ENCODE measurements at regions not wholly inside any gene's neighbourhood (a gene's known extent, or its start where the extent isn't known, plus 50 kb on each side); places are given as distances from the start of the nearest gene placed in this dataset.

DNA sequence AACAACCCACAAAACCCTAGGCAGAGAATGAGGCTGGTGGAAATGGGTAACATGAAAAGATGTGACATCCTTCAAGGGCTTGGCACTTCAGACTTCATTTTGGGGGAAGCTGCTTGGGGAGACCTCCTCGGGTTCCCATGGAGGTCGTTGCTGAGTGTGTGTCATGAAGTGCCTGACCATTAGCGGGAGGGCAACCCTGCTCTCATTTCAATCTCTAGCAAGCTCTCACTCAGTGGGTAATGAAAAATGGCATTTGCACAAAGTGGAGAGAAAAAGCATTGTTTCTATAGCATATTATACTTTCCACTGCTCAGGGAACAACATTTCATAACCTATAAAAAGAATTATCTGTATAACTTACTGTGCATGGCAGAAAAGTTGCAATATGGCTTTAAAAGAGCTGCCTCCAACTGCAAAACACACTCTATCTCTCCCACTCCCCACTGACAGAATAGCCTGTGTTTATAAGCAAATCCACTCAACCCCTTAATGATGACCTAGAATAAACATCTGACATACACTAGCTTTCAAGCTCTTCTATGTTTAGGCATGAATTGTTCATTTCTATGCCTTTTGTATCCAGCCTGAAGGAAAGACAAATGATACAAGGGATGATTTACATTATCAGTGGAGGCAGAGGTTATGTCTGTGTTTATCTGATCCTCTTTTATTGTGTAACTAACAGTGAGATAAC is 357.2 kb downstream of the ZSWIM6 start:
- FAIRE-seq = no peak

DNA sequence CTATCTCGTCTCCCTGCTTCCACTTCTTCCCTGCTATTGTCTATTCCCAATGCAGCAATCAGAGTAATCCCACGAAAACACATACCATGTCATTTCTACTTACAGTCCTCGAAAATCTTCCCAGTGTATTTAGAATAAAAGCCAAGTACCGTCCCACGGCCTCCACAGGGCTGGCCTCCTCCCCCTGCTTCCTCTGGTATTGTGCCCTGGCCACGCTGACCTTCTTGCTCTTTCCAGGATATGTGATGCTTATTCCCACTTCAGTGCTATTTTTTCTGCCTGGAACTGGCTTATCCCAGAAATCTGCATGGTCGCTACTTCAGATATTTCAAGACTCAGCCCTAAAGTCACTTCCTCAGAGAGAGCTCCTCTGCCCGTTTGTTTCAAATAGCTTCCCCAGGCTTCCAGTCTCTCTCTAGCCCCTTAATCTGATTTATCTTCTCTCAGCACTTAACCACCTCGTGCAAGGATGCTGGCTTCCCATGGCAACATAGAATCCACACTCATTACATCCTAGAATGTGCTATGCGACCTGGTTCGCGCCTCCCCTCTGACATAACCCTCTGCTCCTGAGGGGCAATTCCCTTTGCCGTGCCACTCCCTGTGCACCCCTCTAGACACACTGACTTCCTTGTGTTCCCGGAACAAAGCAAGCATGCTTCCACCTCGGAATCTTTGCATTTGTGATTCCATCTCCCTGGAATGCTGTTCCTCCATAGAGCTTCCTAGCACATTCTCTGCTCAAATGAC is 365.9 kb downstream of the ZSWIM6 start:
- FAIRE-seq = no peak

DNA sequence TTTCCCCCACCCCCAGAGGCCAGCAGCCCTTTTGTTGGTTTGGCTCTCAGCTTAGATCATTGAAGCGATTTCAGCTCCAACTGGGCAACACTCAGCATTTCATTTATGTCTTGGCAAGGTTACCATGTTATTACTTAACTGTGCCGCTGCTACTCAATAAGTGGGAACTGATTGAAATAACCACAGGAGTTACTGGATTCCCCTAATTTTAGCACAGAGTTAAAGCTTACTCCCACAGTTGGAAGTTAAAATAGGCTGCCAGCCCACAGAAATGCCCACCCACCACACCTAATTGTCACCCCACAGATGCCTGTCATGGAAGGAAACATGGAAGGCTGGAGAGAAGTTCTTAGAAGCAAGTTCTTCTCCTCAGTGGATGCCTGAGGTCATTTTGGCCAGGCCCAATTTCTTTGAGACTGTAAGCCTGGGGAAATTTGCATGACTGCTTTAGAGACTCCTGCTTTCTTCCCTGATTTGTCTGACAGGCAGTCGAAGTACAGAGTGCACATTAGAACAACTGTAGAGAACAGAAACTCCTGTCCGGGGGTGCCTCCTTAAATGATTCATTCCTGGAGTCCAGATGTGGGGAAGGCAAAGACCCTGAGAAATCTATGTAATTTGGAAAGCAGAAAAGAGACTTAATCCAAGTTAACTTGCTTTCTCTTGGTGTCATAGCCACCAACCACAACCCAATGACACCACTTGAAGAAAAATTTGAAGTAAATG is 370.0 kb downstream of the ZSWIM6 start:
- FAIRE-seq = no peak

DNA sequence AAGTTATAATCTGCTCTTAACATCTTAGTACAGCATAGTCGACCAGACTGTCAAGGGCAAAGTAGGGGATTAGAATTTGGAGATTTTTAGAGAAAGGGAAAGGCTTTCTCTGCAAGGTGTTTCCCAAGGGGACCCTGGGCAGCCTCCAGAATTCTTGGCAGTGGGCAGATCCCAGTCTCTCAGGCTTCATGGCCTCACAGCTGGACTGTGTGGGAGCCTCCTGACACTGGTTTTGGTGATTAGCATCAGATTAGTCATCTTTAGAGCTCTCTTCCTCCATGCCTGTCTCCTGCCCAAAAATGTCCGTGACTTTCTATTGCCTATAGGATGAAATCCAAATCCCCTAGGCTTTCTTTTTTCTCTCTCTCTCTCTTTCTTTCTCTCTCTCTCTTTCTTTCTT is 370.7 kb downstream of the ZSWIM6 start:
- no peak for FAIRE-seq

DNA sequence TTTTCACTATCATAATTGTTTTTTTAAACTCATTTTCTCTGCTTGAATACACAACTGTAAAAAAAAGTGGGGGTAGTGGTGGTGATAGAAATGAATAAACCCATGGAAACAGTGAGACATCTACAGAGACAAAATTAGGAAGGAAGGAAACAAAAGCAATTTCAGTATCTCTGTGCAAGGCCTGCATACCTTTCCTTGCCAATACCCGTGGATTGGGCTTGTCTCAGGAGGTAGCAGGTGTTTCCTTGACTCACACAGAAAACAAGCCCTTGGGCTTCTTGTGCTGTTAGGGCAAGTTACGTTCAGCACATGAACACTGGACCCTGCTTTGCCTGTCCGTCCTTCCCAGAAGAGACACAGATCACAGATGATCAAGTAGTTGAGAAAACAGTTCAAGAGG is 372.2 kb downstream of the ZSWIM6 start:
- no peak for FAIRE-seq

DNA sequence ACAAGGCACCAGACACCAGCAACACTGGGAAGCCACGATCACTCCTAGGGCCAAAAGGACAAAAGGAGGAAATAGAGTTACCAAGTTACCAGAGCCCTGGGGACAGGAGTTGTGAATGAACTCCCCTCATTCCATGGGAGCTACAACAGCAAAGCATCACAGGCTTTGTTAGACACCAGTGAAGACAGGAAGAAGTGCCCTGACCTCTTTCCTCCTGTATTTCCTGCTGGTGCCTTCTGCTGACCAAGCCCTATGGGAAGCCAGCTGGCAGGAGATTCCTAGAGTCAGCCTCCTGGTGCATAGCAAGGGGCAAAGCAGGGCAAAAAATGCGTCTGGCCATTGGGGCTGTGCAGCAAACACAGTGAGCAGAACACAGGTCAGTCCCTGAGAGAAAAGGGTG is 374.7 kb downstream of the ZSWIM6 start:
- FAIRE-seq = no peak

DNA sequence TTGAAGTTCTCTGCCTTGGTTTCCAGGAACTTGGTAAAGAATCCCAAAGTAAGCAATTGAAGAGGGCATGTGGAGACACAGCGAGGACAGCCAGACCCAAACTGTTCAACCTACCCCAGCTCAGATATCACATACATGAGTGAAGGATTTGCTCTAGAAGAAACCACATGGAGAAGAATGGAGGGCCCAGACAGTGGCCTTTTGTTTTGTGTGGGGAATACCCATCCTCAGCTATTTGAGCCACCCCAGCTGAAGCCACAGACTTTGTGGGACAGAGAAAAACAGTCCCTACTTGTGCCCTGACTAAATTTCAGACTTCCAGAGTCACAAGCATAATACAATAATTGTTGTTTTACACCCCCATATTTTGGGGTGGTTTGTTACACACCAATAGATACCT is 387.1 kb downstream of the ZSWIM6 start:
- FAIRE-seq = no peak

DNA sequence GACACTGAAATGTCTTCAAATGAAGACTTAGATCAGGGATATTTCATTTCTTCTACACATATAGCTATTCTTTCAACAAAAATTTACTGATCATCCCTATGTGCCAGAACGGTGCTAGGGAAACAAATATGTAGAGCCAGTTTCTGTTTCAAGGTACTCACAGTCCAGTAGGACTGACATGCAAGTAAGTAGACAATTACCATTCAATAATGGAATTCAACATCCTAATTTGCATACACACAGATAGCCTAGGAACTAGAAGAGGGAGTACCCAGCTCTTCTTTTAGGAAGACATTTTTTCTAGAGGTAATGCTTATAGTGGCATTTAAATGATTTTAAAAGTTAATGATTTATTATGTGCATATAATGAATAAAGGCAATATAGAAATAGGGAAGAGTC is 388.8 kb downstream of the ZSWIM6 start:
- no peak for FAIRE-seq

DNA sequence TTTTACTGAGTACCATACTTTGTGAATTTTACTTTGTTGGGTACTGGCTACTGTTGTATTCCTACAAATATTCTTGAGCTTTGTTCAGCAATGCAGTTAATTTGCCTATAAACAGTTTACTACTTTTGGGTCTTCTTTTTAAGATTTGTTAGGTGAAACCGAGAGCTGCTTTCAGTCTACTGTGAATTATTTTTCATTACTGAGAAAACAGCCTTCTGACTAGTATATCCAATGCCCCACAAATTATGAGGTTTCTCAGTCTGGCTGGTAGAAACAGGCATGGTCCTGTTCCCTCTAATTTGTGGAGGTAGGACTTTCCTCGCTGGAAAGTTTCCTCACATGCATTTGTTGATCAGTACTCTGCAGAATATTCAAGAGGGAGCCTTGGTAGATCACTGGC is 392.0 kb downstream of the ZSWIM6 start:
- no peak for FAIRE-seq

DNA sequence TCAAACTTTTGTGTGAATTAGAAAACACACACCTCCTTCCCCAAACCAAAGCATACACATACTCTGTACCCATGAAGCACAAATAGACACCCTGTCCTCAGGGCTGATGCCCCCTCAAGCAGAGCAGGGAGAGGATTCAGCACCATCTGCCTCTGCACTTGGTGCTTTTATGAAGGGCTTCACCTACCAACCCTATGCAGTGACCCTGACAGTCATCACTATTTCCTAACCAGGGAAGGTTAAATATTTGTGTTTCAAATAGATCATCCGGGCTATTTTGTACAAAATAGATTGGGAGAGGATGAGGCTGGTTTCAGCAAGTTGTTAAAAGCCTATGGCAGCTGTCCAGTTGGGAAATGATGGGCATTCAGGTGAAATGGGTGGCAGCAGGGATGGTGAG is 396.2 kb downstream of the ZSWIM6 start:
- FAIRE-seq = no peak

DNA sequence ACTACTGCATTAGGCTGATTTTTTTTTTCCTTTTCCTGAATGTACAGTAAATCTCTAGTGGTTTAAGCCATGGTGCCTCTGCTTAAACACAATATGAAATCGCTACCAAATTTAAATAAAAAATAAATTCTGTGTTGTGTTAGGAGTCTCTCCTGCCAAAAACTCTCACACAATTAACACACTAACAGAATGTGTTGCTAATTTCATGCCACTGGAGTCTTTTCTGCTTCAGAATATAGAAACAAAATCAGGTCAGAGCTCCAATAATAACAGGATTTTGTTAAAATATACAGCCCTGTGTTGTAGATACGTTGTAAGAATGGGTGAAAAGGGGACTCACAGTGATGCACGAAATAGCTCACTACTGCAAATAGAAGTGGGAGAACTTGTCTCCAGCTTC is 398.8 kb downstream of the ZSWIM6 start:
- FAIRE-seq = no peak

DNA sequence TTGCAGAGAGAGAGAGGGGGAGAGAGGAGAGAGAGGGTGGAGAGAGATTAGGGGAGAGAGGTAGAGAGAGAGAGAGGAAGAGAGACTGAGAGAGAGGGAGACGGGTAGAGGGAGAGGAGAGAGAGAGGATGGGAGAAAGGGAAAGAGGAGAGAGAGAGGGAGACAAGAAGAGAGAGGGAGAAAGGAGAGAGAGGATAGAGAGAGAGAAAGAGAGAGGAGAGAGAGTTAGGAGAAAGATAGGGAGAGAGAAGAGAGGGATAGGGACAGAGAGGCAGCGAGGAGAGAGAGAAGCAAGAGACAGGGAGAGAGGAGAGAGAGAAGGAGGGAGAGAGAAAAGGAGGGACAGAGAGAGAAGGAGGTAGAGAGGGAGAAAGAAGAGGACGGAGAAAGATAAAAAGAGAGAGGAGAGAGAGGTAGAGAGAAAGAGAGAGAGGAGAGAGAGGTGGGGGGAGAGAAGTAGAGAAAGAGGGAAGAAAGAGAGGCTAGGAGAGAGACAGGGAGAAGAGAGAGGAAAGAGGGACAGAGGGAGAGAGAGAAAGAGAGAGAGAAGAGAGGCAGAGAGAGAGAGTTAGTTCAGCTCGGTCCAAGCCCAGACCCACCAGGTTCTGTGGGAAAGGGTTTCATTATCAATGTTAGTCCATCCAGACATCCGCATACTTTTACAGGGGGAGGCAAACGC is 399.3 kb downstream of the ZSWIM6 start:
- FAIRE-seq = no peak

DNA sequence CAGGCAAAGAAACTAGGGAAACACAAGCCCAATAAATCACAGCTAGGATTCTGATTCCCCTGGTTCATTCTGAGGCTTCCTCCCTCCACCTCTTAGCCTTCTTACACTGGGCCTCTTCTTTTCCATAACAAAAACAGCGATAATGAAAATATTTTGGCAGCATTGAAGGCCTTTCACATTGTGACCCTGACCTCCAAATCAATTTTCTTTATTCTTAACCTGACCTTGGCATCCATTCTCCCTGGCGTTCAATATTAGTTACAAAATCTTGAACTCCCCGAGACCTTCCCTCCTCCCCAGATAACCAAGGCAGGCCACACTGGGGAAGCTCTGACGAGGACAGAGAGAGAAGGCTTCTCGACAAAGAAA is 399.9 kb downstream of the ZSWIM6 start:
- FAIRE-seq = no peak

DNA sequence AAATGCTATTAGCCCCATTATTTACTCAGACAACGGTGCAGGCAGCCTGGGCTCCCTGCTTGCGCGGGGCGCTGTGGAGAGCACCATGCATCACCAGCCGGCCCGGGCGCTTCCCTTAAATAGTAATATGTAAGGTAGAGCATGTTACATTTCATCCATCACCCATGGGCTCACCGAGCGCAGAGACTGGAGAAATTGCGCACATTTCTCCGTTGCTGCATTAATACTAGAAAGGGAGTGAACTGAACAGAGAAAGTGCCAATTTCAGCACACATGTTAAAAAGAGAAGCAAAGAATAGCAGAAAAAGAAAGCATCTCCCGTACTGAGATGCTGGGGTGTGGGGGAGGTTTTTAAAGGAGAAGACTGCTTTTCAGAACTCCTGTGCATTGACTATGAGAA is 400.3 kb downstream of the ZSWIM6 start:
- FAIRE-seq = no peak

DNA sequence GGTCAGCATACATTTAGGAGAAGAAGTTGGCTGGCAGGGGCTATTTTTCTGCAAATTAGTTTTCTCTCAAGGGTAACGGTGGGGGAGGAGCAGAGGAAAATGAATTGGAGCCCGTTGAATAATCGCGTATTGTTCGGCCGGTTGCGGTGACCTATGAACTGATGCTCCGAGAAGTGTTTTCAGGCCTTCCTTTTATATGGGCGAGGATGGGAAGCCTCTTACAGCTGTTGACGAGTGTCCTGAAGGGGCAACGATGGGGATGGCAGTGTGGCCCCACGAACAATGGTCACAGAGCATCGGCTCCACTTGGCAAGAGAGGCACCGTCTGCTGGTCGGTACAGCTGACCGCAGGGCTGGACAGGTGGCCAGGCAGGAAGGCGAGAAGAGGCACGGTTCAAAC is 400.7 kb downstream of the ZSWIM6 start:
- FAIRE-seq = no peak

DNA sequence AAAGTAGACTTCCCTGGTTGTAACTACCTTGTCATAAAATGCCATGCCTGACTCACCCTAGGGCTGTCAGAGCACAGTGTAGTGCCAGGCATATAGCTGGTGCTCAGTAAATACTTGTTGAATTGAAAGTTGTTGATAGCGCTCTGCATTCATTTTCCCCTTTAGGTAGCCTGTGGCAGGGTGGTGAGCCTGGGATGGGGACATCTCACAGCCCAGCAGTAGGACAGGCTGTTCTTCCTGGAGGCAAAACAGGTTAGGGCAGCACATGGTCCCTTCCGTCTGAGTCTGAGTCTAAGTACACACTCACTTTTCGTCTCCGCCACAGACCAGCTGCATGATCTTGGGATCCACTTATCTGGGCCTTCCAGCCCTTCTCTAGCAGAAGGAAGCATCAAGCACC is 401.9 kb downstream of the ZSWIM6 start:
- FAIRE-seq = no peak

DNA sequence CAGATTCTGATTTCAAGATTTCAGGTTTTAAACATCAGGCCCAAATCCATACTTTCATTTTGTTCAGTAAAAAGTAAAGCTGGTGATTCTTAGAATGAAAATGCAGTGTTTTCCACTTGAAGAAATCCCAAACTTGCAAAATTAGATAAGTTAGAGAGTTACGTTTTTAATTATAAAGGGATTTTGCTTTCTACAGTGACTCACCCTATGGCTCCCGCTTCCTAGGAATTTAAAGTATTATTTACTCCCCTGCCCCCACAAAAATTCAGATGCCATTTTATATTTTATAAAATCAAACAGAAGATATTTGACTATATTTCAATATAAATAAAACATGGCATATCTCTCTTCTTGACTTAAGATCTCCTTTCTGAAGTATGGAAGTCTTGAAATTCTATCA is 402.9 kb downstream of the ZSWIM6 start:
- no peak for FAIRE-seq

DNA sequence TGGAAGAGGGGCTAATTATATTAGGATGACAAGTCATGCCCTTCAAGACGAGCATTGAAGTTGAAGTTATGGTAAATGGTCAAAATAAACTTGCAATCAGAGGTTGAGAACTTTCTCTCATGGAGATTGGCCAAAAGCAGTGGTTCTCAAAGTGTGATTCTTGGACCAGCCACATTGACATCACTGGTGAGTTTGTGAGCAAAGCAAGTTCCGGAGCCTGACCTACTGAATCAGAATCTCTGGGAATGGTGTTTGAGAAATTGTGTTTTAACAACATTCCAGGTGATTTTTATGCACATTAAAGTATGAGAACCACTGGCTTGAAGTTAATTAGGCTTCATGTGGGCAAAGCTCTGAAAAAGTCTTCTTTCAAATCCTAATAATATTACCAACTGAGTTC is 403.5 kb downstream of the ZSWIM6 start:
- no peak for FAIRE-seq

DNA sequence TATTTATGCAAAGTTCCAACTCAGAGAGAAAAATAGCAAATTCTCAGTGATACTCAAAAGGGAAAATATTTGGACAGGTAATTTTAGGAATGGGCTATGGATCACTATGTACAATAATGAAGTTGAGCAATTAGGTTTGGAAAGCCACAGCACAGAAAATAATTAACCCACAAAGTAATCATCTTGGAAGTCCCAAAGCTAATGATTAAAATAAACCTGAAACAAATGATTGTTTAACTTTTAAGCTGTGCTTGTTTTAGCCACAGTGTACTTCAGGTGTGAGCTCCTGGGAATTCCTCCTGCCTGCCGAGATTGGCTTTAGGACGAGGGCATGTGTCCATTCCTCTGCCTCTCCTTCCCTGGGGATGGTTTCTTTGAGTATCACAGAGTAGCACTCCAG is 403.9 kb downstream of the ZSWIM6 start:
- FAIRE-seq = no peak

DNA sequence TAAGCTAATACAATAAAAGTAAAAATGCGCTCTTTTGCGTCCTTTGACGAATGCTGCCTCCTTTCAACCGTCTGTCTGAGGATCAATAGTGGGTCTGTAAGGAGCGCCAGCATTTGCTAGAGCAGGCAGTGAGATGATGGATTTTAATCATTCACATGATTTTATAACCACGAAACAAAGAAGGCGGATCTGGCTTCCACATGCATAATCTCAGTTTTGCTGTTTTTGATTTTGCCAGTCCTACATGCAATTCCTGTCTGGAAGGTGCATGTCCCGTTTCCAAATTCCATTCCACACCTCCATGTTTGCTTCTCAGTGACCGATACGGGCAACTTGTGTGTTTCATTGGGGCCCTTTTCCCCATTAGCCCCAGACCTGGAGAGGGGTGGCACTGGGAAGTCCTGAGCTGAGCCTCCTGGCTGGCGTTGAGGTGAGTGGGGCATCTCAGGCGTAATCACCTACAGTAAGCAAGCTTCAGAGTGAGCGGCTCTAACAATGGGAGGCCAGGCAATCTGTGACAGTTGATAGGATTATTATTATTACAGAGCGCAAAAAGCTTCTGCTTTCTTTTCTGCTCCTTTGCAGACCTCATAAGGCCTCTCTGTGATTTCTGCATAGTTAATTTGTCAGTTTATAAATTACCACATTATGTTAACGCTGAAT is 405.4 kb downstream of the ZSWIM6 start:
- no peak for FAIRE-seq

DNA sequence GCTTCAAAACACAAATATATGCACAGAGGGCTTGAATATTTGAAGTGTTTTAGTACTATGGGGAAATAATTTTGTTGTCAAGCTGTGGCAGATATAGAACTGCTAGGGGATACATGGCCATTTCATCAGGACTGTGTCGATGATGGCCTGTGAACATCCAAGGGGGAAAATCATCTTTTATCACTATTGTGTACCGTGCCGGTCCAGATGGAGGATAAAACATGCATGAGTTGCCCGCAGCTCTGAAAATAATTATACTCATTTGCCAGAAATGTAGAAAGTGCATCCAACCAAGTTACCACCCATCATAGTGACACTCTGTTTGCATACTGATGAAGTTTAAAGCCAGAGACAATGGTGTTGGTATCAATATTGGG is 405.9 kb downstream of the ZSWIM6 start:
- FAIRE-seq = no peak

DNA sequence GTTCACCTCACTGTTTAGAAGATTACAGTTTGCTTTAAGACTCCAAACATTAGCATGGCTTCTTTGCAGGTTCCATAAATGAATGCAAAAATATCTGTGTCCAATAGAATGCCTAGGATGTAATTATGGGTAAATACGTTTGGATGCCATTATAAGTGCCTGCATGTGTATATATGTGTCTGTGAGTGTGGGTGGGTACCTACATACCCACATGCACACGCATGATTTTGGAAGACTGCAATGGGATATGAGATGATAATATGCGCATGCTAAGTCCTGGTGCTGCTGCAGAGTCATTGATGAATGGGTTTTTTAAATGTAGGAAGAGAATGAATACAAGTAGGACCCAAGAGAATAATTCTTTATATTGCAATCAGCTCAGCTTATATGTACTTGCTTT is 406.4 kb downstream of the ZSWIM6 start:
- no peak for FAIRE-seq
